HEK293T (cell line): ENCODE measurements at regions not wholly inside any gene's neighbourhood (a gene's known extent, or its start where the extent isn't known, plus 50 kb on each side); places are given as distances from the start of the nearest gene placed in this dataset.

Experiments
- CTCF ChIA-PET: fragments of 350-600 bp; formaldehyde crosslinking; extraction: SDS; loops from one replicate; lab custom pipeline; 2021; ENCODE audit warnings: antibody characterized with exemption, inconsistent platforms; lab: Yijun Ruan, JAX
- POLR2A ChIA-PET: fragments of 350-600 bp; formaldehyde crosslinking; extraction: SDS; loops from one replicate; lab custom pipeline; 2020; ENCODE audit warnings: antibody characterized with exemption, inconsistent platforms; lab: Yijun Ruan, JAX
- DNase-seq: peaks from one replicate; pipeline ENCODE4 v3.0.0; 2012; ENCODE audit warnings: mixed read lengths; ENCODE audit errors: extremely low spot score
- ARNT ChIP-seq: fragments of 450-650 bp; IDR thresholded peaks from 2 replicates; pipeline ENCODE4 v1.6.1; 2017; ENCODE audit warnings: mild to moderate bottlenecking
- BHLHE40 ChIP-seq: fragments of 450-650 bp; IDR thresholded peaks from 2 replicates; pipeline ENCODE4 v1.6.1; 2016; ENCODE audit warnings: mild to moderate bottlenecking, moderate library complexity, borderline replicate concordance
- CTBP1 ChIP-seq: fragments of 450-650 bp; IDR thresholded peaks from 2 replicates; pipeline ENCODE4 v1.6.1; 2016; ENCODE audit warnings: borderline replicate concordance
- ELF4 ChIP-seq: fragments of 450-650 bp; IDR thresholded peaks from 2 replicates; pipeline ENCODE4 v1.6.1; 2017; ENCODE audit warnings: antibody characterized with exemption
- FOXA1 ChIP-seq: fragments of 450-650 bp; IDR thresholded peaks from 2 replicates; pipeline ENCODE4 v1.6.1; 2016; ENCODE audit warnings: mild to moderate bottlenecking
- FOXK2 ChIP-seq: fragments of 450-650 bp; IDR thresholded peaks from 2 replicates; pipeline ENCODE4 v1.6.1; 2016; ENCODE audit warnings: mild to moderate bottlenecking
- FOXM1 ChIP-seq: fragments of 450-650 bp; IDR thresholded peaks from 2 replicates; pipeline ENCODE4 v1.6.1; 2017; ENCODE audit warnings: mild to moderate bottlenecking, borderline replicate concordance
- HDGF ChIP-seq: fragments of 450-650 bp; IDR thresholded peaks from 2 replicates; pipeline ENCODE4 v1.6.1; 2017; ENCODE audit warnings: antibody characterized with exemption, borderline replicate concordance
- L3MBTL2 ChIP-seq: fragments of 450-650 bp; conservative IDR thresholded peaks from 2 replicates; pipeline ENCODE4 v1.6.1; 2016; ENCODE audit warnings: mild to moderate bottlenecking
- LEF1 ChIP-seq: fragments of 450-650 bp; IDR thresholded peaks from 2 replicates; pipeline ENCODE4 v1.6.1; 2017; ENCODE audit warnings: mild to moderate bottlenecking, borderline replicate concordance
- NFRKB ChIP-seq: fragments of 450-650 bp; IDR thresholded peaks from 2 replicates; pipeline ENCODE4 v1.6.1; 2016; ENCODE audit warnings: mild to moderate bottlenecking, moderate library complexity
- SP1 ChIP-seq: fragments of 450-650 bp; IDR thresholded peaks from 2 replicates; pipeline ENCODE4 v1.6.1; 2017
- SUZ12 ChIP-seq: fragments of 450-650 bp; IDR thresholded peaks from 2 replicates; pipeline ENCODE4 v1.6.1; 2016; ENCODE audit warnings: mild to moderate bottlenecking
- TARDBP ChIP-seq: fragments of 450-650 bp; IDR thresholded peaks from 2 replicates; pipeline ENCODE4 v1.6.1; 2016
- ZNF384 ChIP-seq: fragments of 450-650 bp; IDR thresholded peaks from 2 replicates; pipeline ENCODE4 v1.6.1; 2016
- TF ChIP-seq, protein P1 (sequence below): fragments of 450-650 bp; IDR thresholded peaks from 2 replicates; pipeline ENCODE4 v1.6.1; 2016

DNA sequence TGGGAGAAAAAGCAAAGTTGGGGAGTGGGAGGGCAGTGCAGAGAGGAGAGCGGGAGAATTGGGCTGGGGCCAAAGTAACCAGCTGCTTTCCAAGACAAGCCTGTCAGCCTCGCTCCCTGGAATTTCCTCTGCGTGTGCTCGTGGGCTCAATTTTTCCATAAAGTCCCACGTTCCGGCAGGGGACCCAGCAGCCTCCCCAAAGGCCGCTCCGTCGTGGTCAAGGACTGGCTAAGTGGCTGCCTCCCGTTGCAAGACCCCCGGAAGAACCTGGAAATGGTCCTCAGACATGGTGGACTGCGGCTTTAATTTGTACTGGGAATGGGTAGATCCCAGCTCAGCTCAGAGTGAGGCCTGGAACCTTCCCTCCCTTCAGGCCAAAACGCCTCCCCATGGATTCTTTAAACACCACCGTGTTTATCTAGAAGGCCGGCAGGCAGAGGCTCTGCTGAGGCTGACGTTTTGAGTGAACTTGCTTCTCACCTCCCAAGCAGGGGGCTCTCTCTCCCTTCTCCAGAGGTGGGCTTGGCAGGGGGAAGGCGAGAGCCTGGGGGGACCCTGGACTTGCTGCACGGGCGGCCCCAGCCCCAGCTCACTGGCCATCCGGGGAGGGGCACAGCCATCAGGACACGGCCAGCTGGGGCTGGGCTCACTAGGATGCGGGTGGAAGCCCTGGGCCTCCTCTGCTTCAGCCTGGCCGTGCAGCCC, 190.0 kb downstream of the C16orf95 start:
- ChIA-PET POLR2A (no interaction called here), CTCF (no interaction called here)
- DNase-seq = no peak
- TF ChIP-seq ZNF384 (no peak), LEF1 (no peak), ELF4 (no peak), FOXK2 (no peak), TARDBP (no peak)

DNA sequence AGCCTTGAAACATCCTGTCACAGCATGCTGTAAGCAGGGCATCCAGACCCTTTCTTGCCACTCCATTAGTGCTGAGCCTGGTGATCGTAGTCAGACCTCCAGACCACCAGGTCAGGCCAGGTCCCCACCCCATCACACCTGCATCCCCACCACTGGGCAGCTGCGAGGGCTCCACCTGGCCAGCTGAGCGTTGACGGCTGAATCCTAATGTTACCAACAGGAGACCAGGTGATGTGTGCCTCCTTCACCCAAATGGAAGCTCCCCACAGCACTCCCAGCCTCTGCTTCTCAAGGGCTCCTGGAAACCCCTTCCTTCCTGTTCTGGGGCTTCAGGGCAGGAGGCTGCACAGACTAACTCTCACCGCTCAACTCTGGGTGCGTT, 189.4 kb downstream of the C16orf95 start:
- CTCF ChIA-PET = no interaction called here
- POLR2A ChIA-PET = no interaction called here
- TF ChIP-seq TARDBP = no peak
- TF ChIP-seq ZNF384 = no peak
- TF ChIP-seq BHLHE40 = no peak
- no peak for TF ChIP-seq FOXM1
- DNase-seq = no peak

DNA sequence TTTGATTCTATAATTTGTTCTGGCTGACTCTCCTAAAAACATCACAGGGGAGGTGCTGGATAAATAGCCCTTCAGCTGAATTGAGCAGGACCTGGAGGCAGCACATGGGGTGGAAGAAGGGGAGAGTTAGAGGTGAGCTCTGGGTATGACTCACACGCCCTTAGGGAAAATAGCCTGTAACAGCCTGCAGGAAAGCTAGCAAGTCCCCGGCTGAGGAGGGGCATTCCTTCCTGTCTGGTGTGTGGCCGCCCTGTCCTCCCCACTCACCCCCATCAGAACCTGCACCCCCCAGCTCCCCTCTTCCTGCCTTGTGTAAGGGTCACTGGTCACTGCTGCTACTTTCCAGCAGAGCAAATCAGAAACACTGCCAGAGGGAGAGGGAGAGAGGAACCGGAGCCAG, 187.4 kb downstream of the C16orf95 start:
- DNase-seq = no peak
- TF ChIP-seq HDGF (no peak), ZNF384 (no peak)
- ChIA-PET POLR2A (no interaction called here), CTCF (no interaction called here)

DNA sequence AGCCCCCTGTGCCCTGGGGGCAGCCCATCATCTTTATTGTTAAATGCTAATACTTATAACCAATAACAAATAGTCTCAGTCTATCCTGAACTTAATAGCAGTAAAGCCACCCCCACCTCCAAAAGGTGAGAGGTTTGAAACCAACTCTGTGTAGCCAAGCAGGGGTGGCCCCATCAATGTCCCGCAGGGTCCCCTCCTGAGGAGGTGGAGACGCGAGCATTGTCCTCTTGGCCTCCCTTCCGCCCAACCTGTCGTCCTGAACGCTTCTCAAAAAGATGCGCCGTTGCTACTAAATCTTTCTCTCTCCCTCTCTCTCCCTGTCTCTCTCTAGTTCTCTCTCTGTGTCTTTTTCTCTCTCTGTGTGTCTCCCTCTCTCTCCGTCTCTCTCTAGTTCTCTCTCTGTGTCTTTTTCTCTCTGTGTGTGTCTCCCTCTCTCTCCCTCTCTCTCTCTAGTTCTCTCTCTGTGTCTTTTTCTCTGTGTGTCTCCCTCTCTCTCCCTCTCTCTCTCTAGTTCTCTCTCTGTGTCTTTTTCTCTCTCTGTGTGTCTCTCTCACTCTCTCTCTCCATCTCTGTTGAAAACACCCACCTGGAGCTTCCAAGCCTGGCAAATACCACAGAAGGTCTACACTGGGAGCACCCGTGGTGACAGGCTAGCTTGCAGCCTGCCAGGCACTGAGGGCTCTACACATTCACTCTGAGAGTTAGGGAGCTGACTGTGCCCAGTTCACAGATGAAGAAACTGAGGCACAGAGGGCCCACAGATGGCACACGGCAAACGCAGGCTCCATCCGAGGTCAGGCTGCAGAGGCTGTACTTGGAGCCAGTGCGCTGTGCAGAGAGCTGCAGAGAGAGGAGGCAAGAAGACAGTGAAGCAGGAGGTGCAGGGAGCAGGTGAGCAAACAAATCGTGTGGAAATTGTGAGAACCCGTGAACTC, 185.9 kb downstream of the C16orf95 start:
- ChIA-PET POLR2A (no interaction called here), CTCF (no interaction called here)
- no peak for DNase-seq
- TF ChIP-seq ELF4 (no peak), ZNF384 (no peak), L3MBTL2 (no peak), NFRKB (no peak), HDGF (no peak), TARDBP (no peak), FOXK2 (no peak), SUZ12 (no peak), CTBP1 (no peak), SP1 (no peak), BHLHE40 (no peak), LEF1 (no peak), FOXA1 (no peak), ARNT (no peak), FOXM1 (no peak)
- TF ChIP-seq, protein P1, sequence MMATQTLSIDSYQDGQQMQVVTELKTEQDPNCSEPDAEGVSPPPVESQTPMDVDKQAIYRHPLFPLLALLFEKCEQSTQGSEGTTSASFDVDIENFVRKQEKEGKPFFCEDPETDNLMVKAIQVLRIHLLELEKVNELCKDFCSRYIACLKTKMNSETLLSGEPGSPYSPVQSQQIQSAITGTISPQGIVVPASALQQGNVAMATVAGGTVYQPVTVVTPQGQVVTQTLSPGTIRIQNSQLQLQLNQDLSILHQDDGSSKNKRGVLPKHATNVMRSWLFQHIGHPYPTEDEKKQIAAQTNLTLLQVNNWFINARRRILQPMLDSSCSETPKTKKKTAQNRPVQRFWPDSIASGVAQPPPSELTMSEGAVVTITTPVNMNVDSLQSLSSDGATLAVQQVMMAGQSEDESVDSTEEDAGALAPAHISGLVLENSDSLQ = no peak

DNA sequence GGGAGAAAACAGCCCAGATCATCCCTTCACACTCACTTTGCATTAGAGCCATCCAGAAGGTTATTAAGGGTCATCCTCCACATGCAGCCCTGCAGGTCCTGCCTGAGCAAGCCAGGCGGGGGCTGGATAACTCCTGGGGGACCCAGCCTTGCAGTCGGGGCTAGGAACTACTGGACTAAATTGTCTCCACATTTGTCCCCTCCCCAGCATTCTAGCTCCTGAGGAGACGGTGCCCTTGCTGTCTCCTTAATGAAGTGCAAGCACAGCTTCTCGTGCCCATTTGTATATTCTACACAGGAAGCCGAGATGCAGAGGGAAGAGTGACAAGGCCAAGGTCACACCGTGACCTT, 185.2 kb downstream of the C16orf95 start:
- POLR2A ChIA-PET = no interaction called here
- CTCF ChIA-PET = no interaction called here
- TF ChIP-seq SUZ12 (no peak), FOXM1 (no peak), ELF4 (no peak), HDGF (no peak), LEF1 (no peak), TARDBP (no peak), L3MBTL2 (no peak), BHLHE40 (no peak)
- no peak for DNase-seq

DNA sequence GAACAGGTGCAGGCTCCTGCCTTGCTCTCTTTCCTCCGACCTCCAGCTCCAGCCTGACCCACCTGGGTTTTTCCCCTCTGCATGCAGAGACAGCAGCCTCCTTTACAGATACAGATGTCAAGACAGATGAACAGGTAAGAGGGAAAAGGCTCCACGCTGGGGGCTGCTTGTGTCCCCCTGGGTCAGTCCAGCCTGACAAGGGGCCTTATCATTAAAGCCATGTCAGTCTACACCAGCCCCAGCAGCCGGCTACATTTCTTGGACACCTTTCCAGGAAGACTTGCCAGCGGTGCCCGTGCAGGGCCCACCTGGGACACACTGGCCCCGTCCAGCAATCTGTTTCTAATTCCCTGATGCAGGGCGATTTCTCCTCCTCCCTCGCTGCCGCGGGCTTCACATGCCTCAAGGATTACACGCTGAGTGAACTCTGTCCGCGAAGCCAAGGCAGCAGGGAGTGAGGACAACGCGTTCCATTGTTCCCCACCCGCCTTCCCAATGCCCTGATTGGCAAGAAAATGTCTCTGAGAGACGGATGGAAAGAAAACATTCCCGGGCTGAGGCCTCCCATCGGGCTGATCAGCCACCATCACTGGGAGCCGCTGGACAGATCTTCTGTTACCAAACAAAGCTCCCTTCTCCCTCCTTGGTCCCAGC, 184.7 kb downstream of the C16orf95 start:
- TF ChIP-seq FOXA1 (no peak), SP1 (no peak), FOXM1 (no peak), CTBP1 (no peak), FOXK2 (no peak), LEF1 (no peak), BHLHE40 (no peak), L3MBTL2 (no peak), ARNT (no peak), HDGF (no peak), NFRKB (no peak), TARDBP (no peak), SUZ12 (no peak), ELF4 (no peak)
- CTCF ChIA-PET = no interaction called here
- POLR2A ChIA-PET = no interaction called here
- no peak for DNase-seq

DNA sequence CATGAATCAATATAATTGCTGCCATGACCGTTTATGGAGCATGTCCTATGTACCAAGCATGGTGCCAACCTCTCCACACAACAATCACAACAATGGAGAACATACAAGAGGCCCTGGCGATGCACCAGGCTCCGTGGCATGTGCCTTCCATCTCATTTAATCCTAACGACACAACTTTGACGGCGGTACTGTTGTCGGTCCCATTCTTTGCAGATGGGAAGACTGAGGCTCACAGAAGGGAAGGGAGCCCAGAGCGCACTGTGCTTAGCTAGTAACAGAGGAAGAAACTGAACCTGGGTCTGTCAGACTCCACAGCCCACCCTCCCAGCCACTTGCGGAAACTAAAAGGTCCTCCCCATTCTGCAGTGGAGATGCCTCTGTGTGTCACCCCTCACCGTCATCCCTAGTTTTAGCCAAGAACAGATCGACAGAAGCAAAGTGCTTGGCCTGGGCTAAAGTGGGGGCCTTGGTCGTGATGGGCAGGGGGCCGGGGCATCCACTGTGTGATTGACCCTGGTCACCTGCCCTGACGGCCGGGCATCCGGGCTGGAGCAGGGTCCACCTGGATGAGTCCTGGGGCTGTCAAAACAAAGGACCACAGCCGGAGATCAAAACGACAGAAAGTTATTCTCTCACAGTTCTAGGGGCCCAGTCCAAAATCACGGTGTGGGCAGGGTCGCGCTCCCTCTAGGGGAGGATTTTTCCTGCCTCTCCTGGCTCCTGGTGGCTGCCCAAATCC, 183.9 kb downstream of the C16orf95 start:
- ChIA-PET CTCF (no interaction called here), POLR2A (no interaction called here)
- TF ChIP-seq NFRKB (no peak), SUZ12 (no peak), SP1 (no peak), FOXA1 (no peak), ELF4 (no peak), TARDBP (no peak), LEF1 (no peak), BHLHE40 (no peak), ZNF384 (no peak), FOXK2 (no peak), CTBP1 (no peak), ARNT (no peak), L3MBTL2 (no peak), FOXM1 (no peak), HDGF (no peak)
- TF ChIP-seq, protein P1 = no peak
- DNase-seq = no peak
